ENCODE measurements at regions not wholly inside any gene's neighbourhood (a gene's known extent, or its start where the extent isn't known, plus 50 kb on each side); places are given as distances from the start of the nearest gene placed in this dataset.

- Histone ChIP-seq H3K27ac (no peak overlapping the region), H3K4me1 (peaks cover 20% of the 10 kb centered on the region), H3K4me3 (no peak overlapping the region), H3K27me3 (no peaks in the 10 kb centered on the region), H3K9me3 (no peaks in the 10 kb centered on the region), H3K36me3 (replicated peaks in 1 of 2; ENCODE audit: insufficient read depth in 1 of 2, low read depth in 2 of 2) (no peaks in the 10 kb centered on the region)
- DNase-seq (no peak), ATAC-seq (no peak)
- intact Hi-C loops (cut with DNase I): loop anchor here (5.0 kb wide), 1 partner anchor 93 kb away; no protein-coding TSS in a partner anchor
- no peak for TF ChIP-seq CTCF (IDR thresholded peaks at IDR 0.05)
- no peak for TF ChIP-seq POLR2A (IDR thresholded peaks at IDR 0.05)
- WGBS, 2 donors: 90 to 96% methylated on average over 16 of the region's 16 CpGs
Measured at GRCh38 chr7:36085096-36085495, 68.0 kb upstream of the EEPD1 start.

- TF ChIP-seq POLR2A (IDR thresholded peaks at IDR 0.05): no peak
- TF ChIP-seq CTCF (IDR thresholded peaks at IDR 0.05): no peak
- H3K27ac ChIP-seq: no peak overlapping the region
- no peak overlapping the region for H3K4me3 ChIP-seq
- ATAC-seq: no peak
- H3K4me1 ChIP-seq: peaks cover 28% of the 10 kb centered on the region
- peak in 1 of 4 donors; percentile 32 for DNase-seq
- H3K9me3 ChIP-seq: no peaks in the 10 kb centered on the region
- no peaks in the 10 kb centered on the region for H3K27me3 ChIP-seq
- intact Hi-C loops (cut with DNase I): loop anchor here (5.0 kb wide), 1 partner anchor 94 kb away; no protein-coding TSS in a partner anchor
- no peaks in the 10 kb centered on the region for H3K36me3 ChIP-seq (replicated peaks in 1 of 2; ENCODE audit: insufficient read depth in 1 of 2, low read depth in 2 of 2)
Measured at GRCh38 chr7:36086571-36086970, 66.5 kb upstream of the EEPD1 start.

GRCh38 chr7:36088553-36088952 is 64.5 kb upstream of the EEPD1 start:
- TF ChIP-seq CTCF (IDR thresholded peaks at IDR 0.05) (no peak), POLR2A (IDR thresholded peaks at IDR 0.05) (no peak)
- no peaks in the 10 kb centered on the region for H3K36me3 ChIP-seq (replicated peaks in 1 of 2; ENCODE audit: insufficient read depth in 1 of 2, low read depth in 2 of 2)
- DNase-seq: no peak
- ATAC-seq: no peak
- intact Hi-C loops (cut with DNase I): loop anchor here (5.0 kb wide), 1 partner anchor 96 kb away; no protein-coding TSS in a partner anchor
- no peak overlapping the region for H3K4me3 ChIP-seq
- H3K27me3 ChIP-seq: no peaks in the 10 kb centered on the region
- peaks cover 48% of the 10 kb centered on the region for H3K4me1 ChIP-seq
- no peak overlapping the region for H3K27ac ChIP-seq
- WGBS, 2 donors: 83 to 84% methylated on average over 2 of the region's 2 CpGs
- no peaks in the 10 kb centered on the region for H3K9me3 ChIP-seq

GRCh38 chr7:36088966-36089365 is 64.1 kb upstream of the EEPD1 start:
- Histone ChIP-seq H3K4me3 (no peak overlapping the region), H3K27me3 (no peaks in the 10 kb centered on the region), H3K4me1 (peaks cover 49% of the 10 kb centered on the region), H3K9me3 (no peaks in the 10 kb centered on the region), H3K36me3 (replicated peaks in 1 of 2; ENCODE audit: insufficient read depth in 1 of 2, low read depth in 2 of 2) (no peaks in the 10 kb centered on the region), H3K27ac (no peak overlapping the region)
- TF ChIP-seq CTCF (IDR thresholded peaks at IDR 0.05) (no peak), POLR2A (IDR thresholded peaks at IDR 0.05) (no peak)
- intact Hi-C loops (cut with DNase I): loop anchor here (5.0 kb wide), 1 partner anchor 97 kb away; no protein-coding TSS in a partner anchor
- ATAC-seq (no peak), DNase-seq (no peak)
- WGBS, 2 donors: 43 to 50% methylated on average over 3 of the region's 3 CpGs
